Left ventricle myocardium inferior (tissue), 1 donor: ENCODE measurements at regions not wholly inside any gene's neighbourhood (a gene's known extent, or its start where the extent isn't known, plus 50 kb on each side); places are given as distances from the start of the nearest gene placed in this dataset.

Experiments
- DNase-seq: peaks from one replicate; pipeline ENCODE4 v3.0.0-alpha.2; 2020
- H3K27ac ChIP-seq: fragments of 200-600 bp; replicated peaks from 2 replicates; pipeline ENCODE4 v1.8.0; 2021
- H3K27me3 ChIP-seq: fragments of 200-600 bp; 2 replicates; pipeline ENCODE4 v1.8.0; 2021; ENCODE audit warnings: low read depth
- H3K36me3 ChIP-seq: fragments of 200-600 bp; 2 replicates; pipeline ENCODE4 v1.8.0; 2021
- H3K4me1 ChIP-seq: fragments of 200-600 bp; 2 replicates; pipeline ENCODE4 v1.8.0; 2021
- H3K4me3 ChIP-seq: fragments of 200-600 bp; 2 replicates; pipeline ENCODE4 v1.8.0; 2021; ENCODE audit warnings: mild to moderate bottlenecking, moderate library complexity
- H3K9me3 ChIP-seq: fragments of 200-600 bp; replicated peaks from 2 replicates; pipeline ENCODE4 v1.8.0; 2021
- CTCF ChIP-seq: fragments of 200-600 bp; IDR thresholded peaks from 2 replicates; pipeline ENCODE4 v1.8.0; 2021; ENCODE audit warnings: antibody characterized with exemption, mild to moderate bottlenecking, borderline replicate concordance
- intact Hi-C: fragments of 100-400 bp; cut with micrococcal nuclease; formaldehyde crosslinking; loops from one replicate; pipeline ENCODE4 v1.11.0; 2022
- donor health status: DM: no; HTN: yes; CAD: no; lungs with severe emphysema.

- DNase-seq = no peak
- Histone ChIP-seq H3K27ac (no peak overlapping the region), H3K27me3 (no peaks in the 10 kb centered on the region), H3K4me3 (no peak overlapping the region), H3K9me3 (peaks cover 8% of the 10 kb centered on the region), H3K36me3 (no peaks in the 10 kb centered on the region), H3K4me1 (peaks cover 16% of the 10 kb centered on the region)
- intact Hi-C loops = no loop called here
- no peak for TF ChIP-seq CTCF
Observed at GRCh38 chr4:148831945-148832344, 389.7 kb upstream of the NR3C2 start.

- H3K27ac ChIP-seq = no peak overlapping the region
- no peak for TF ChIP-seq CTCF
- no peaks in the 10 kb centered on the region for H3K4me1 ChIP-seq
- DNase-seq = no peak
- intact Hi-C loops = no loop called here
- no peaks in the 10 kb centered on the region for H3K36me3 ChIP-seq
- no peaks in the 10 kb centered on the region for H3K27me3 ChIP-seq
- H3K9me3 ChIP-seq = peaks cover 8% of the 10 kb centered on the region
- no peak overlapping the region for H3K4me3 ChIP-seq
Observed at GRCh38 chr4:148828291-148828690, 386.1 kb upstream of the NR3C2 start.

- H3K4me3 ChIP-seq = no peak overlapping the region
- no peak for TF ChIP-seq CTCF
- H3K27me3 ChIP-seq = no peaks in the 10 kb centered on the region
- no peak for DNase-seq
- intact Hi-C loops = no loop called here
- H3K27ac ChIP-seq = no peak overlapping the region
- no peaks in the 10 kb centered on the region for H3K36me3 ChIP-seq
- peaks cover 1% of the 10 kb centered on the region for H3K4me1 ChIP-seq
- H3K9me3 ChIP-seq = peaks cover 8% of the 10 kb centered on the region
Observed at GRCh38 chr4:148827781-148828180, 385.6 kb upstream of the NR3C2 start.

GRCh38 chr4:148823419-148823769 is 381.2 kb upstream of the NR3C2 start:
- Histone ChIP-seq H3K27me3 (no peaks in the 10 kb centered on the region), H3K4me3 (no peak overlapping the region), H3K36me3 (no peaks in the 10 kb centered on the region), H3K27ac (no peak overlapping the region), H3K9me3 (no peaks in the 10 kb centered on the region), H3K4me1 (peaks cover 6% of the 10 kb centered on the region)
- TF ChIP-seq CTCF = no peak
- DNase-seq = no peak
- intact Hi-C loops = no loop called here

GRCh38 chr4:148822572-148823418 is 380.6 kb upstream of the NR3C2 start:
- no peaks in the 10 kb centered on the region for H3K27me3 ChIP-seq
- no peak for TF ChIP-seq CTCF
- H3K27ac ChIP-seq = no peak overlapping the region
- intact Hi-C loops = no loop called here
- H3K4me1 ChIP-seq = peaks cover 6% of the 10 kb centered on the region
- H3K4me3 ChIP-seq = no peak overlapping the region
- DNase-seq = no peak
- H3K9me3 ChIP-seq = no peaks in the 10 kb centered on the region
- no peaks in the 10 kb centered on the region for H3K36me3 ChIP-seq
